ENCODE measurements at regions not wholly inside any gene's neighbourhood (a gene's known extent, or its start where the extent isn't known, plus 50 kb on each side); places are given as distances from the start of the nearest gene placed in this dataset.

DNA sequence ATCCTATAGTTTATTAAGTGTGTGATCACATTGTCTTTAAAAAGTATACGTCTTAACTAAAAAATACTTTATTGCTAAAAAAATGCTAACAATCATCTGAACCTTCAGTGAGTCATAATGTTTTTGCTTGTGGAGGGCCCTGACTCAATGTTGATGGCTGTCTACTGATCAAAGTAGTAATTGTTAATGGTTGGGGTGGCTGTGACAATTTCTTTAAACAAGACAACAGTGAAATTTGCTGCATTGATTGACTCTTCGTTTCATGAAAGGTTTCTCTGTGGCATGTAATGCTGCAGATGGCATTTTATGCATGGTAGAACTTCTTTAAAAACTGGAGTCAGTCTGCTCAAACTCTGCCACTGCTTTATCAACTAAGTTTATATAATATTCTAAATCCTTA lies 101.4 kb upstream of the IL15 start:
- peaks cover 41% of the 10 kb centered on the region for H3K9me3 Mint-ChIP-seq
- H3K4me3 Mint-ChIP-seq, result no peak overlapping the region
- TF ChIP-seq, protein P1, sequence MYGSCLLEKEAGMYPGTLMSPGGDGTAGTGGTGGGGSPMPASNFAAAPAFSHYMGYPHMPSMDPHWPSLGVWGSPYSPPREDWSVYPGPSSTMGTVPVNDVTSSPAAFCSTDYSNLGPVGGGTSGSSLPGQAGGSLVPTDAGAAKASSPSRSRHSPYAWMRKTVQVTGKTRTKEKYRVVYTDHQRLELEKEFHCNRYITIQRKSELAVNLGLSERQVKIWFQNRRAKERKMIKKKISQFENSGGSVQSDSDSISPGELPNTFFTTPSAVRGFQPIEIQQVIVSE (CRISPR knock-in tag; IDR thresholded peaks at IDR 0.05; ENCODE audit: borderline replicate concordance), result no peak
- TF ChIP-seq, protein P2, sequence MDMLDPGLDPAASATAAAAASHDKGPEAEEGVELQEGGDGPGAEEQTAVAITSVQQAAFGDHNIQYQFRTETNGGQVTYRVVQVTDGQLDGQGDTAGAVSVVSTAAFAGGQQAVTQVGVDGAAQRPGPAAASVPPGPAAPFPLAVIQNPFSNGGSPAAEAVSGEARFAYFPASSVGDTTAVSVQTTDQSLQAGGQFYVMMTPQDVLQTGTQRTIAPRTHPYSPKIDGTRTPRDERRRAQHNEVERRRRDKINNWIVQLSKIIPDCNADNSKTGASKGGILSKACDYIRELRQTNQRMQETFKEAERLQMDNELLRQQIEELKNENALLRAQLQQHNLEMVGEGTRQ (CRISPR knock-in tag; IDR thresholded peaks at IDR 0.05), result no peak
- TF ChIP-seq MXD4 (CRISPR knock-in tag; IDR thresholded peaks at IDR 0.05; ENCODE audit: borderline replicate concordance) (no peak), ZNF423 (CRISPR knock-in tag; IDR thresholded peaks at IDR 0.05) (no peak), NR3C1 (CRISPR knock-in tag; conservative IDR thresholded peaks at IDR 0.05; ENCODE audit: low read depth) (no peak), RORB (CRISPR knock-in tag; IDR thresholded peaks at IDR 0.05) (no peak), ZBTB21 (CRISPR knock-in tag; IDR thresholded peaks at IDR 0.05; ENCODE audit: borderline replicate concordance) (no peak), NFYB (CRISPR knock-in tag; conservative IDR thresholded peaks at IDR 0.05; ENCODE audit: low read depth) (no peak), ETV6 (CRISPR knock-in tag; IDR thresholded peaks at IDR 0.05) (no peak), NFATC4 (CRISPR knock-in tag; IDR thresholded peaks at IDR 0.05) (no peak)
- TF ChIP-seq, protein P3, sequence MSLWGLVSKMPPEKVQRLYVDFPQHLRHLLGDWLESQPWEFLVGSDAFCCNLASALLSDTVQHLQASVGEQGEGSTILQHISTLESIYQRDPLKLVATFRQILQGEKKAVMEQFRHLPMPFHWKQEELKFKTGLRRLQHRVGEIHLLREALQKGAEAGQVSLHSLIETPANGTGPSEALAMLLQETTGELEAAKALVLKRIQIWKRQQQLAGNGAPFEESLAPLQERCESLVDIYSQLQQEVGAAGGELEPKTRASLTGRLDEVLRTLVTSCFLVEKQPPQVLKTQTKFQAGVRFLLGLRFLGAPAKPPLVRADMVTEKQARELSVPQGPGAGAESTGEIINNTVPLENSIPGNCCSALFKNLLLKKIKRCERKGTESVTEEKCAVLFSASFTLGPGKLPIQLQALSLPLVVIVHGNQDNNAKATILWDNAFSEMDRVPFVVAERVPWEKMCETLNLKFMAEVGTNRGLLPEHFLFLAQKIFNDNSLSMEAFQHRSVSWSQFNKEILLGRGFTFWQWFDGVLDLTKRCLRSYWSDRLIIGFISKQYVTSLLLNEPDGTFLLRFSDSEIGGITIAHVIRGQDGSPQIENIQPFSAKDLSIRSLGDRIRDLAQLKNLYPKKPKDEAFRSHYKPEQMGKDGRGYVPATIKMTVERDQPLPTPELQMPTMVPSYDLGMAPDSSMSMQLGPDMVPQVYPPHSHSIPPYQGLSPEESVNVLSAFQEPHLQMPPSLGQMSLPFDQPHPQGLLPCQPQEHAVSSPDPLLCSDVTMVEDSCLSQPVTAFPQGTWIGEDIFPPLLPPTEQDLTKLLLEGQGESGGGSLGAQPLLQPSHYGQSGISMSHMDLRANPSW (CRISPR knock-in tag; conservative IDR thresholded peaks at IDR 0.05; ENCODE audit: low read depth), result no peak
- TF ChIP-seq, protein P4, sequence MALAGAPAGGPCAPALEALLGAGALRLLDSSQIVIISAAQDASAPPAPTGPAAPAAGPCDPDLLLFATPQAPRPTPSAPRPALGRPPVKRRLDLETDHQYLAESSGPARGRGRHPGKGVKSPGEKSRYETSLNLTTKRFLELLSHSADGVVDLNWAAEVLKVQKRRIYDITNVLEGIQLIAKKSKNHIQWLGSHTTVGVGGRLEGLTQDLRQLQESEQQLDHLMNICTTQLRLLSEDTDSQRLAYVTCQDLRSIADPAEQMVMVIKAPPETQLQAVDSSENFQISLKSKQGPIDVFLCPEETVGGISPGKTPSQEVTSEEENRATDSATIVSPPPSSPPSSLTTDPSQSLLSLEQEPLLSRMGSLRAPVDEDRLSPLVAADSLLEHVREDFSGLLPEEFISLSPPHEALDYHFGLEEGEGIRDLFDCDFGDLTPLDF (CRISPR knock-in tag; IDR thresholded peaks at IDR 0.05), result no peak
- TF ChIP-seq, protein P5, sequence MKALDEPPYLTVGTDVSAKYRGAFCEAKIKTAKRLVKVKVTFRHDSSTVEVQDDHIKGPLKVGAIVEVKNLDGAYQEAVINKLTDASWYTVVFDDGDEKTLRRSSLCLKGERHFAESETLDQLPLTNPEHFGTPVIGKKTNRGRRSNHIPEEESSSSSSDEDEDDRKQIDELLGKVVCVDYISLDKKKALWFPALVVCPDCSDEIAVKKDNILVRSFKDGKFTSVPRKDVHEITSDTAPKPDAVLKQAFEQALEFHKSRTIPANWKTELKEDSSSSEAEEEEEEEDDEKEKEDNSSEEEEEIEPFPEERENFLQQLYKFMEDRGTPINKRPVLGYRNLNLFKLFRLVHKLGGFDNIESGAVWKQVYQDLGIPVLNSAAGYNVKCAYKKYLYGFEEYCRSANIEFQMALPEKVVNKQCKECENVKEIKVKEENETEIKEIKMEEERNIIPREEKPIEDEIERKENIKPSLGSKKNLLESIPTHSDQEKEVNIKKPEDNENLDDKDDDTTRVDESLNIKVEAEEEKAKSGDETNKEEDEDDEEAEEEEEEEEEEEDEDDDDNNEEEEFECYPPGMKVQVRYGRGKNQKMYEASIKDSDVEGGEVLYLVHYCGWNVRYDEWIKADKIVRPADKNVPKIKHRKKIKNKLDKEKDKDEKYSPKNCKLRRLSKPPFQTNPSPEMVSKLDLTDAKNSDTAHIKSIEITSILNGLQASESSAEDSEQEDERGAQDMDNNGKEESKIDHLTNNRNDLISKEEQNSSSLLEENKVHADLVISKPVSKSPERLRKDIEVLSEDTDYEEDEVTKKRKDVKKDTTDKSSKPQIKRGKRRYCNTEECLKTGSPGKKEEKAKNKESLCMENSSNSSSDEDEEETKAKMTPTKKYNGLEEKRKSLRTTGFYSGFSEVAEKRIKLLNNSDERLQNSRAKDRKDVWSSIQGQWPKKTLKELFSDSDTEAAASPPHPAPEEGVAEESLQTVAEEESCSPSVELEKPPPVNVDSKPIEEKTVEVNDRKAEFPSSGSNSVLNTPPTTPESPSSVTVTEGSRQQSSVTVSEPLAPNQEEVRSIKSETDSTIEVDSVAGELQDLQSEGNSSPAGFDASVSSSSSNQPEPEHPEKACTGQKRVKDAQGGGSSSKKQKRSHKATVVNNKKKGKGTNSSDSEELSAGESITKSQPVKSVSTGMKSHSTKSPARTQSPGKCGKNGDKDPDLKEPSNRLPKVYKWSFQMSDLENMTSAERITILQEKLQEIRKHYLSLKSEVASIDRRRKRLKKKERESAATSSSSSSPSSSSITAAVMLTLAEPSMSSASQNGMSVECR (CRISPR knock-in tag; IDR thresholded peaks at IDR 0.05; ENCODE audit: borderline replicate concordance), result no peak
- TF ChIP-seq, protein P6, sequence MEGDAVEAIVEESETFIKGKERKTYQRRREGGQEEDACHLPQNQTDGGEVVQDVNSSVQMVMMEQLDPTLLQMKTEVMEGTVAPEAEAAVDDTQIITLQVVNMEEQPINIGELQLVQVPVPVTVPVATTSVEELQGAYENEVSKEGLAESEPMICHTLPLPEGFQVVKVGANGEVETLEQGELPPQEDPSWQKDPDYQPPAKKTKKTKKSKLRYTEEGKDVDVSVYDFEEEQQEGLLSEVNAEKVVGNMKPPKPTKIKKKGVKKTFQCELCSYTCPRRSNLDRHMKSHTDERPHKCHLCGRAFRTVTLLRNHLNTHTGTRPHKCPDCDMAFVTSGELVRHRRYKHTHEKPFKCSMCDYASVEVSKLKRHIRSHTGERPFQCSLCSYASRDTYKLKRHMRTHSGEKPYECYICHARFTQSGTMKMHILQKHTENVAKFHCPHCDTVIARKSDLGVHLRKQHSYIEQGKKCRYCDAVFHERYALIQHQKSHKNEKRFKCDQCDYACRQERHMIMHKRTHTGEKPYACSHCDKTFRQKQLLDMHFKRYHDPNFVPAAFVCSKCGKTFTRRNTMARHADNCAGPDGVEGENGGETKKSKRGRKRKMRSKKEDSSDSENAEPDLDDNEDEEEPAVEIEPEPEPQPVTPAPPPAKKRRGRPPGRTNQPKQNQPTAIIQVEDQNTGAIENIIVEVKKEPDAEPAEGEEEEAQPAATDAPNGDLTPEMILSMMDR (IDR thresholded peaks at IDR 0.05), result no peak
- TF ChIP-seq, protein P7, sequence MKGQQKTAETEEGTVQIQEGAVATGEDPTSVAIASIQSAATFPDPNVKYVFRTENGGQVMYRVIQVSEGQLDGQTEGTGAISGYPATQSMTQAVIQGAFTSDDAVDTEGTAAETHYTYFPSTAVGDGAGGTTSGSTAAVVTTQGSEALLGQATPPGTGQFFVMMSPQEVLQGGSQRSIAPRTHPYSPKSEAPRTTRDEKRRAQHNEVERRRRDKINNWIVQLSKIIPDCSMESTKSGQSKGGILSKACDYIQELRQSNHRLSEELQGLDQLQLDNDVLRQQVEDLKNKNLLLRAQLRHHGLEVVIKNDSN (CRISPR knock-in tag; IDR thresholded peaks at IDR 0.05), result no peak
- TF ChIP-seq, protein P8, sequence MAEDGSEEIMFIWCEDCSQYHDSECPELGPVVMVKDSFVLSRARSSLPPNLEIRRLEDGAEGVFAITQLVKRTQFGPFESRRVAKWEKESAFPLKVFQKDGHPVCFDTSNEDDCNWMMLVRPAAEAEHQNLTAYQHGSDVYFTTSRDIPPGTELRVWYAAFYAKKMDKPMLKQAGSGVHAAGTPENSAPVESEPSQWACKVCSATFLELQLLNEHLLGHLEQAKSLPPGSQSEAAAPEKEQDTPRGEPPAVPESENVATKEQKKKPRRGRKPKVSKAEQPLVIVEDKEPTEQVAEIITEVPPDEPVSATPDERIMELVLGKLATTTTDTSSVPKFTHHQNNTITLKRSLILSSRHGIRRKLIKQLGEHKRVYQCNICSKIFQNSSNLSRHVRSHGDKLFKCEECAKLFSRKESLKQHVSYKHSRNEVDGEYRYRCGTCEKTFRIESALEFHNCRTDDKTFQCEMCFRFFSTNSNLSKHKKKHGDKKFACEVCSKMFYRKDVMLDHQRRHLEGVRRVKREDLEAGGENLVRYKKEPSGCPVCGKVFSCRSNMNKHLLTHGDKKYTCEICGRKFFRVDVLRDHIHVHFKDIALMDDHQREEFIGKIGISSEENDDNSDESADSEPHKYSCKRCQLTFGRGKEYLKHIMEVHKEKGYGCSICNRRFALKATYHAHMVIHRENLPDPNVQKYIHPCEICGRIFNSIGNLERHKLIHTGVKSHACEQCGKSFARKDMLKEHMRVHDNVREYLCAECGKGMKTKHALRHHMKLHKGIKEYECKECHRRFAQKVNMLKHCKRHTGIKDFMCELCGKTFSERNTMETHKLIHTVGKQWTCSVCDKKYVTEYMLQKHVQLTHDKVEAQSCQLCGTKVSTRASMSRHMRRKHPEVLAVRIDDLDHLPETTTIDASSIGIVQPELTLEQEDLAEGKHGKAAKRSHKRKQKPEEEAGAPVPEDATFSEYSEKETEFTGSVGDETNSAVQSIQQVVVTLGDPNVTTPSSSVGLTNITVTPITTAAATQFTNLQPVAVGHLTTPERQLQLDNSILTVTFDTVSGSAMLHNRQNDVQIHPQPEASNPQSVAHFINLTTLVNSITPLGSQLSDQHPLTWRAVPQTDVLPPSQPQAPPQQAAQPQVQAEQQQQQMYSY (CRISPR knock-in tag; IDR thresholded peaks at IDR 0.05), result no peak
- ChIA-PET POLR2A (no interaction called here), CTCF (no interaction called here)
- no peak overlapping the region for H3K27ac Mint-ChIP-seq
- ATAC-seq (no peak), DNase-seq (ENCODE audit: low spot score) (no peak)
- H3K36me3 Mint-ChIP-seq, result peaks cover 15% of the 10 kb centered on the region
- no peaks in the 10 kb centered on the region for H3K4me1 Mint-ChIP-seq
- H3K27me3 Mint-ChIP-seq (ENCODE audit: low read depth), result no peaks in the 10 kb centered on the region

All from WTC11 (cell line).